ENCODE measurements at regions not wholly inside any gene's neighbourhood (a gene's known extent, or its start where the extent isn't known, plus 50 kb on each side); places are given as distances from the start of the nearest gene placed in this dataset.
"Not testable (repeated sequence)": the region's sequence is repeated elsewhere in the genome, so short reads cannot be mapped to it uniquely, and the experiment has no call there.

GRCh38 chr10:52368725-52369124 lies 54.6 kb downstream of the DKK1 start:
- DNase-seq (ENCODE audit: low read depth) = no peak

GRCh38 chr10:52374207-52374606 lies 60.1 kb downstream of the DKK1 start:
- not testable (repeated sequence) for DNase-seq (ENCODE audit: low read depth)

- DNase-seq (ENCODE audit: low read depth) = no peak
Observed at GRCh38 chr10:52376694-52377354, 62.7 kb downstream of the DKK1 start.

- DNase-seq (ENCODE audit: low read depth) = no peak
Observed at GRCh38 chr10:52378124-52378523, 64.0 kb downstream of the DKK1 start.

GRCh38 chr10:52379287-52379686 lies 65.2 kb downstream of the DKK1 start:
- DNase-seq (ENCODE audit: low read depth) = no peak

GRCh38 chr10:52383088-52383487 lies 69.0 kb downstream of the DKK1 start:
- no peak for DNase-seq (ENCODE audit: low read depth)

GRCh38 chr10:52387744-52388143 lies 73.7 kb downstream of the DKK1 start:
- no peak for DNase-seq (ENCODE audit: low read depth)

- peak; percentile 11 for DNase-seq (ENCODE audit: low read depth)
Observed at GRCh38 chr10:52390388-52390787, 76.3 kb downstream of the DKK1 start.

- DNase-seq (ENCODE audit: low read depth) = no peak
Observed at GRCh38 chr10:52391927-52392602, 78.0 kb downstream of the DKK1 start.

GRCh38 chr10:52394246-52394645 lies 80.2 kb downstream of the DKK1 start:
- no peak for DNase-seq (ENCODE audit: low read depth)

- DNase-seq (ENCODE audit: low read depth) = peak; percentile 74
Observed at GRCh38 chr10:52400562-52400961, 86.5 kb downstream of the DKK1 start.

- DNase-seq (ENCODE audit: low read depth) = not testable (repeated sequence)
Observed at GRCh38 chr10:52403801-52404200, 89.7 kb downstream of the DKK1 start.

GRCh38 chr10:52409195-52409594 lies 95.1 kb downstream of the DKK1 start:
- DNase-seq (ENCODE audit: low read depth) = no peak

- DNase-seq (ENCODE audit: low read depth) = no peak
Observed at GRCh38 chr10:52409928-52410327, 95.8 kb downstream of the DKK1 start.

- no peak for DNase-seq (ENCODE audit: low read depth)
Observed at GRCh38 chr10:52410916-52411315, 96.8 kb downstream of the DKK1 start.

GRCh38 chr10:52419281-52419680 lies 105.2 kb downstream of the DKK1 start:
- no peak for DNase-seq (ENCODE audit: low read depth)

- DNase-seq (ENCODE audit: low read depth) = no peak
Observed at GRCh38 chr10:52420656-52421055, 106.6 kb downstream of the DKK1 start.

- DNase-seq (ENCODE audit: low read depth) = peak; percentile 81
Observed at GRCh38 chr10:52423369-52423768, 109.3 kb downstream of the DKK1 start.

- DNase-seq (ENCODE audit: low read depth) = peak; percentile 47
Observed at GRCh38 chr10:52424341-52424740, 110.3 kb downstream of the DKK1 start.

GRCh38 chr10:52434734-52435133 lies 120.7 kb downstream of the DKK1 start:
- no peak for DNase-seq (ENCODE audit: low read depth)

GRCh38 chr10:52436664-52437063 lies 122.6 kb downstream of the DKK1 start:
- DNase-seq (ENCODE audit: low read depth) = peak; percentile 82

- peak; percentile 7 for DNase-seq (ENCODE audit: low read depth)
Observed at GRCh38 chr10:52437205-52437646, 123.1 kb downstream of the DKK1 start.

- peak; percentile 10 for DNase-seq (ENCODE audit: low read depth)
Observed at GRCh38 chr10:52438119-52438518, 124.0 kb downstream of the DKK1 start.
